ENCODE measurements at regions not wholly inside any gene's neighbourhood (a gene's known extent, or its start where the extent isn't known, plus 50 kb on each side); places are given as distances from the start of the nearest gene placed in this dataset.

- H3K27me3 ChIP-seq, result no peaks in the 10 kb centered on the region
- H3K9me3 ChIP-seq, result no peaks in the 10 kb centered on the region
- no peak overlapping the region for H3K27ac ChIP-seq
- H3K4me3 ChIP-seq, result no peak overlapping the region
- H3K36me3 ChIP-seq, result no peaks in the 10 kb centered on the region
- H3K9ac ChIP-seq (ENCODE audit: low read depth in 2 of 2, low read length in 2 of 2), result no peak overlapping the region
- no peak for TF ChIP-seq CTCF (IDR thresholded peaks at IDR 0.05)
- no peak for DNase-seq
- H3K4me1 ChIP-seq, result no peaks in the 10 kb centered on the region
- intact Hi-C loops (cut with DNase I), result no loop called here
Observed at GRCh38 chr20:6944292-6944691, 176.8 kb downstream of the BMP2 start.

GRCh38 chr20:6953611-6954010 lies 186.1 kb downstream of the BMP2 start:
- H3K27me3 ChIP-seq, result no peaks in the 10 kb centered on the region
- H3K27ac ChIP-seq, result no peak overlapping the region
- no peak for TF ChIP-seq CTCF (IDR thresholded peaks at IDR 0.05)
- H3K9ac ChIP-seq (ENCODE audit: low read depth in 2 of 2, low read length in 2 of 2), result no peak overlapping the region
- intact Hi-C loops (cut with DNase I), result no loop called here
- no peak for DNase-seq
- no peak overlapping the region for H3K4me3 ChIP-seq
- H3K36me3 ChIP-seq, result no peaks in the 10 kb centered on the region
- H3K9me3 ChIP-seq, result no peaks in the 10 kb centered on the region
- no peaks in the 10 kb centered on the region for H3K4me1 ChIP-seq

GRCh38 chr20:6954219-6954618 lies 186.7 kb downstream of the BMP2 start:
- intact Hi-C loops (cut with DNase I), result no loop called here
- no peak for TF ChIP-seq CTCF (IDR thresholded peaks at IDR 0.05)
- no peaks in the 10 kb centered on the region for H3K27me3 ChIP-seq

GRCh38 chr20:6956056-6956455 lies 188.6 kb downstream of the BMP2 start:
- H3K9me3 ChIP-seq, result no peaks in the 10 kb centered on the region
- TF ChIP-seq CTCF (IDR thresholded peaks at IDR 0.05), result no peak
- no peak overlapping the region for H3K4me3 ChIP-seq
- intact Hi-C loops (cut with DNase I), result no loop called here
- H3K9ac ChIP-seq (ENCODE audit: low read depth in 2 of 2, low read length in 2 of 2), result no peak overlapping the region
- no peaks in the 10 kb centered on the region for H3K36me3 ChIP-seq
- no peak overlapping the region for H3K27ac ChIP-seq
- no peaks in the 10 kb centered on the region for H3K4me1 ChIP-seq
- DNase-seq, result no peak
- H3K27me3 ChIP-seq, result no peaks in the 10 kb centered on the region

More at GRCh38 chr20:6954219-6954618, 186.7 kb downstream of the BMP2 start:
- Histone ChIP-seq H3K27ac (no peak overlapping the region), H3K4me1 (no peaks in the 10 kb centered on the region), H3K36me3 (no peaks in the 10 kb centered on the region), H3K9ac (ENCODE audit: low read depth in 2 of 2, low read length in 2 of 2) (no peak overlapping the region), H3K9me3 (no peaks in the 10 kb centered on the region), H3K4me3 (no peak overlapping the region)
- no peak for DNase-seq

- no peak for TF ChIP-seq CTCF (IDR thresholded peaks at IDR 0.05)
Observed at GRCh38 chr20:6956574-6956973, 189.1 kb downstream of the BMP2 start.

GRCh38 chr20:6959900-6960312 lies 192.4 kb downstream of the BMP2 start:
- H3K9ac ChIP-seq (ENCODE audit: low read depth in 2 of 2, low read length in 2 of 2), result no peak overlapping the region
- no peaks in the 10 kb centered on the region for H3K27me3 ChIP-seq
- H3K36me3 ChIP-seq, result no peaks in the 10 kb centered on the region
- intact Hi-C loops (cut with DNase I), result no loop called here
- H3K27ac ChIP-seq, result no peak overlapping the region
- no peaks in the 10 kb centered on the region for H3K4me1 ChIP-seq
- no peak for DNase-seq
- TF ChIP-seq CTCF (IDR thresholded peaks at IDR 0.05), result no peak
- H3K4me3 ChIP-seq, result no peak overlapping the region
- H3K9me3 ChIP-seq, result no peaks in the 10 kb centered on the region

More at GRCh38 chr20:6956574-6956973, 189.1 kb downstream of the BMP2 start:
- no peak overlapping the region for H3K4me3 ChIP-seq
- H3K9me3 ChIP-seq, result no peaks in the 10 kb centered on the region
- no peak overlapping the region for H3K9ac ChIP-seq (ENCODE audit: low read depth in 2 of 2, low read length in 2 of 2)
- intact Hi-C loops (cut with DNase I), result no loop called here
- H3K36me3 ChIP-seq, result no peaks in the 10 kb centered on the region
- H3K27ac ChIP-seq, result no peak overlapping the region
- H3K4me1 ChIP-seq, result no peaks in the 10 kb centered on the region
- no peaks in the 10 kb centered on the region for H3K27me3 ChIP-seq
- no peak for DNase-seq

Data from colonic mucosa (tissue), 4 donors.